ENCODE measurements at regions not wholly inside any gene's neighbourhood (a gene's known extent, or its start where the extent isn't known, plus 50 kb on each side); places are given as distances from the start of the nearest gene placed in this dataset.
"Not testable (repeated sequence)": the region's sequence is repeated elsewhere in the genome, so short reads cannot be mapped to it uniquely, and the experiment has no call there.

- peak; percentile 74 for DNase-seq (ENCODE audit: low spot score)
These were observed 124.3 kb downstream of the BDH1 start for GRCh38 chr3:197431346-197431910.

GRCh38 chr3:197430934-197431333 is 124.8 kb downstream of the BDH1 start:
- no peak for DNase-seq (ENCODE audit: low spot score)

GRCh38 chr3:197430502-197430901 is 125.3 kb downstream of the BDH1 start:
- DNase-seq (ENCODE audit: low spot score), result peak; percentile 1

GRCh38 chr3:197428952-197429351 is 126.8 kb downstream of the BDH1 start:
- peak; percentile 53 for DNase-seq (ENCODE audit: low spot score)

- peak; percentile 83 for DNase-seq (ENCODE audit: low spot score)
These were observed 127.5 kb downstream of the BDH1 start for GRCh38 chr3:197428117-197428801.

GRCh38 chr3:197427021-197427420 is 128.6 kb upstream of the DLG1 start:
- DNase-seq (ENCODE audit: low spot score), result no peak

- peak; percentile 74 for DNase-seq (ENCODE audit: low spot score)
These were observed 127.7 kb upstream of the DLG1 start for GRCh38 chr3:197426121-197426566.

- DNase-seq (ENCODE audit: low spot score), result peak; percentile 71
These were observed 127.2 kb upstream of the DLG1 start for GRCh38 chr3:197425485-197426120.

- DNase-seq (ENCODE audit: low spot score), result peak; percentile 39
These were observed 126.5 kb upstream of the DLG1 start for GRCh38 chr3:197424674-197425484.

- DNase-seq (ENCODE audit: low spot score), result peak; percentile 9
These were observed 125.9 kb upstream of the DLG1 start for GRCh38 chr3:197424266-197424665.

- peak; percentile 75 for DNase-seq (ENCODE audit: low spot score)
These were observed 125.0 kb upstream of the DLG1 start for GRCh38 chr3:197423376-197423775.

- no peak for DNase-seq (ENCODE audit: low spot score)
These were observed 124.1 kb upstream of the DLG1 start for GRCh38 chr3:197422506-197422905.

- DNase-seq (ENCODE audit: low spot score), result no peak
These were observed 122.6 kb upstream of the DLG1 start for GRCh38 chr3:197421021-197421420.

GRCh38 chr3:197420566-197420965 is 122.2 kb upstream of the DLG1 start:
- no peak for DNase-seq (ENCODE audit: low spot score)

GRCh38 chr3:197420115-197420514 is 121.7 kb upstream of the DLG1 start:
- DNase-seq (ENCODE audit: low spot score), result no peak

- DNase-seq (ENCODE audit: low spot score), result no peak
These were observed 121.3 kb upstream of the DLG1 start for GRCh38 chr3:197419696-197420095.

GRCh38 chr3:197417911-197418618 is 119.7 kb upstream of the DLG1 start:
- DNase-seq (ENCODE audit: low spot score), result no peak

GRCh38 chr3:197417441-197417840 is 119.0 kb upstream of the DLG1 start:
- DNase-seq (ENCODE audit: low spot score), result no peak

GRCh38 chr3:197411899-197412298 is 113.5 kb upstream of the DLG1 start:
- DNase-seq (ENCODE audit: low spot score), result not testable (repeated sequence)

GRCh38 chr3:197410170-197410569 is 111.8 kb upstream of the DLG1 start:
- DNase-seq (ENCODE audit: low spot score), result peak; percentile 43
